ENCODE measurements at regions not wholly inside any gene's neighbourhood (a gene's known extent, or its start where the extent isn't known, plus 50 kb on each side); places are given as distances from the start of the nearest gene placed in this dataset.

GRCh38 chr11:71189768-71190315 lies 62.5 kb downstream of the SHANK2 start:
- H3K4me3 ChIP-seq (ENCODE audit: low read depth, low read length), result no peak overlapping the region
- TF ChIP-seq CTCF (IDR thresholded peaks at IDR 0.05; ENCODE audit: insufficient read depth, low read length), result no peak
- no peak for DNase-seq (ENCODE audit: low read depth)

- no peak for TF ChIP-seq CTCF (IDR thresholded peaks at IDR 0.05; ENCODE audit: insufficient read depth, low read length)
- H3K4me3 ChIP-seq (ENCODE audit: low read depth, low read length), result no peak overlapping the region
- DNase-seq (ENCODE audit: low read depth), result no peak
Measured at GRCh38 chr11:71188886-71189767, 63.2 kb downstream of the SHANK2 start.

- no peak for TF ChIP-seq CTCF (IDR thresholded peaks at IDR 0.05; ENCODE audit: insufficient read depth, low read length)
Measured at GRCh38 chr11:71188073-71188472, 64.3 kb downstream of the SHANK2 start.

GRCh38 chr11:71186806-71187205 lies 65.6 kb downstream of the SHANK2 start:
- no peak for DNase-seq (ENCODE audit: low read depth)
- no peak for TF ChIP-seq CTCF (IDR thresholded peaks at IDR 0.05; ENCODE audit: insufficient read depth, low read length)
- H3K4me3 ChIP-seq (ENCODE audit: low read depth, low read length), result no peak overlapping the region

More at GRCh38 chr11:71188073-71188472, 64.3 kb downstream of the SHANK2 start:
- H3K4me3 ChIP-seq (ENCODE audit: low read depth, low read length), result no peak overlapping the region
- no peak for DNase-seq (ENCODE audit: low read depth)

- no peak overlapping the region for H3K4me3 ChIP-seq (ENCODE audit: low read depth, low read length)
- no peak for DNase-seq (ENCODE audit: low read depth)
- TF ChIP-seq CTCF (IDR thresholded peaks at IDR 0.05; ENCODE audit: insufficient read depth, low read length), result no peak
Measured at GRCh38 chr11:71185411-71185810, 67.0 kb downstream of the SHANK2 start.

GRCh38 chr11:71184421-71185210 lies 67.8 kb downstream of the SHANK2 start:
- no peak for TF ChIP-seq CTCF (IDR thresholded peaks at IDR 0.05; ENCODE audit: insufficient read depth, low read length)
- no peak overlapping the region for H3K4me3 ChIP-seq (ENCODE audit: low read depth, low read length)
- DNase-seq (ENCODE audit: low read depth), result no peak
